Tibial artery (tissue), 4 donors: ENCODE measurements at regions not wholly inside any gene's neighbourhood (a gene's known extent, or its start where the extent isn't known, plus 50 kb on each side); places are given as distances from the start of the nearest gene placed in this dataset.

Source experiments
- DNase-seq, 2 donors: peaks; one replicate each; pipeline ENCODE4 v3.0.0-alpha.2; 2019
- H3K27ac ChIP-seq, 2 donors: fragments of 200-600 bp; sonication (generic) in 1 of 2; 1 replicate in 1 of 2; 2 replicates in 1 of 2; pipeline ENCODE4 v1.5.1; 2018 to 2019; ENCODE audit warnings: mild to moderate bottlenecking in 1 of 2
- H3K27me3 ChIP-seq, 2 donors: fragments of 200-600 bp; sonication (generic) in 1 of 2; one replicate each; pipeline versions ENCODE4 v1.5.1 to v1.6.0; 2016 to 2019
- H3K36me3 ChIP-seq, 3 donors: fragments of 200-600 bp; sonication (generic) in 2 of 3; one replicate each; pipeline ENCODE4 v1.5.1; 2016 to 2019; ENCODE audit warnings: mild to moderate bottlenecking in 2 of 3
- H3K4me1 ChIP-seq, 4 donors: fragments of 200-600 bp; sonication (generic) in 2 of 4; 1 replicate in 3 of 4; 2 replicates in 1 of 4; pipeline ENCODE4 v1.5.1; 2016 to 2019
- H3K4me3 ChIP-seq, 2 donors: fragments of 200-600 bp; sonication (generic) in 1 of 2; 1 replicate in 1 of 2; 2 replicates in 1 of 2; pipeline ENCODE4 v1.5.1; 2018 to 2019; ENCODE audit warnings: mild to moderate bottlenecking in 2 of 2
- H3K9me3 ChIP-seq, 3 donors: fragments of 200-600 bp; sonication (generic) in 1 of 3; one replicate each; pipeline ENCODE4 v1.5.1; 2016 to 2019
- CTCF ChIP-seq, 2 experiments: fragments of 200-600 bp in 1 of 2; fragments of 450-650 bp in 1 of 2; IDR thresholded peaks; one replicate each; pipeline ENCODE4 v1.5.1; 2017 to 2019; ENCODE audit warnings: antibody characterized with exemption in 2 of 2, mild to moderate bottlenecking in 1 of 2, moderate library complexity in 1 of 2
- intact Hi-C: fragments of 100-400 bp; cut with DNase I; formaldehyde crosslinking; loops from one replicate; pipeline ENCODE4 v1.15.0; 2023; ENCODE audit warnings: low total_unique reads

DNA sequence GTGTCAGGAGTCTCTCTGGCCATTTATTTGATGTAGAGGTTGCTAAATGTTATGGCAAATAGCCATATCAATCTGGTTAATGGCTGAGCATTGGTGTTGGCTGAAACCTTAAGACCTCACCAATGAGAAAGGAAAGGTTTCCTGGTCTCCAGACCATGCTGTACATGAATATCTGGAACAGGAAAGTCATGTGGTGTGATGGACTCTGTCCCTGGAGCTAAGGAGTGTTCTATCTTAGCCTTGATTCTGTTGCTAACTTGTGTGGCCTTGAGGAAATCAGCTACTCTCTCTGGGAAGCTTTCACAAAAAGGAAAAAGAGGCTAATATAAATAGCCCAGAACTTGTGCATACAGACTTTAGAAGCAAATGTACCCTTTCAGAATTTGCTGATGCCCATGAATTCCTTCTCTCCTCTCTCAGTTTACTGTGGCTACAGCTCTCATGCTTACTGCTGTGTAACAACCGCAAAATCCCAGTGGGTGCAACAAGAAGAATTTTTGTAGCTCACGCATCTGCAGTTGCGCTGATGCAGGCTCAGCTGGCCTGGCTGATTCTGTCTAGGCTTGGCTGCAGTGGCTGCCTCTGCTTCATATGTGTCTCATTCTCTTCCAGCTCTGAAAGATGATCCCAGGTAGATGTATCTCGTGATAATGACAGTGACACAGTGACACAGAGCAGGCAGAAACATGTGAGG, 287.5 kb downstream of the NPIPA8 start:
- no peak for TF ChIP-seq CTCF (IDR thresholded peaks at IDR 0.05)
- H3K27me3 ChIP-seq = no peaks in the 10 kb centered on the region
- H3K4me3 ChIP-seq = no peak overlapping the region
- H3K27ac ChIP-seq = no peak overlapping the region
- intact Hi-C loops = no loop called here
- no peaks in the 10 kb centered on the region for H3K4me1 ChIP-seq
- no peaks in the 10 kb centered on the region for H3K9me3 ChIP-seq
- no peaks in the 10 kb centered on the region for H3K36me3 ChIP-seq
- no peak for DNase-seq

GRCh38 chr16:18047761-18048160, 288.8 kb downstream of the NPIPA8 start:
- no peaks in the 10 kb centered on the region for H3K9me3 ChIP-seq

GRCh38 chr16:18045356-18045755, 291.2 kb downstream of the NPIPA8 start:
- Histone ChIP-seq H3K9me3 (no peaks in the 10 kb centered on the region), H3K27me3 (no peaks in the 10 kb centered on the region), H3K36me3 (no peaks in the 10 kb centered on the region), H3K4me3 (no peak overlapping the region), H3K4me1 (no peaks in the 10 kb centered on the region), H3K27ac (no peak overlapping the region)
- no peak for DNase-seq
- no peak for TF ChIP-seq CTCF (IDR thresholded peaks at IDR 0.05)
- intact Hi-C loops = no loop called here

More at GRCh38 chr16:18047761-18048160, 288.8 kb downstream of the NPIPA8 start:
- Histone ChIP-seq H3K36me3 (no peaks in the 10 kb centered on the region), H3K27me3 (no peaks in the 10 kb centered on the region), H3K4me1 (no peaks in the 10 kb centered on the region), H3K27ac (no peak overlapping the region), H3K4me3 (no peak overlapping the region)
- no peak for DNase-seq
- no peak for TF ChIP-seq CTCF (IDR thresholded peaks at IDR 0.05)
- intact Hi-C loops = no loop called here

DNA sequence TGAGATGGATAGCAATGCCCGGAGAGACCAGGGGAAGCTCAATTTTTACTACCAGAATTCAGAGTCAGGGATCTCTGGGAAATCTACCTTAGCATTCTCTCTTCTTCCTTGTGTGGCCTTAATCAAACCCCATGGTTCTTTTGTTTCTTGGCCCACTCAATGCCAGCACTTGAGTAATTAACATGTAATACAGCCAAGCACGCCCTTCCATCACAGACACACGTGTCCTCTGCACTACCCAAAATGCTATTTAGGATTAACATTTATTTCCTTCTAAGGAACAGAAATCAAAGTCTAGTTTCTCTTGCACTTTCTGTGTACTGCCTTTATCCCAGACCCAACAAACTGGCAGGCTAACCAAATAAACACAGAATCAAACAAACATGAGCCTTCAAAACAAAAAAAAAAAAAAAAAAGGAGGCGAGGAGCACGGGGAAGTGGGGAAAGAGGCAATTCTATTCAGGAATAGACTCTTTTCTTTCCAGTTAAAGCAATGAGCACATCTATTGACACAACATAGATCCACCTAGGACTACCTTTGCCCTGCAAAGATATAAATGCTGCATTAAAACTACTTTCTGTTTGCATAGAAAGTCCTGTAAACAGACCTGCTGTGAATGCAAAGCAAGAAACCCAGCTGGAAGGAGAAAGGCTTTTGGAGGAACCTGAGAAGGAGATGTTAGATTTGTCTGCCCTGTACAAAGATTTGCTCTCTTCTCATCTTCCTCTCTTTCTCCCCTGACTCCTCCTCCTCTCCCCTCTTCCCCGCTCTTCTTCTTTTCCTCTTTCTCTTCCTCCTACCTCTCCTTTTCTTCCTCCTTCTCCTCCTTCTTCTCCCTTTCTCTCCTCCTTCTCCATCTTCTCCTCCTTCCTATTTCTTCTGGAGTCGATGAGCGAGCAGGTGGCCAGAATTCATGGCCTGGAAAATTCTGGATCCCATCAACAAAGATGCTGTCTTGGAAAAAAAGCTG, 294.4 kb downstream of the NPIPA8 start:
- no peak for DNase-seq
- no peak for TF ChIP-seq CTCF (IDR thresholded peaks at IDR 0.05)
- intact Hi-C loops = no loop called here

DNA sequence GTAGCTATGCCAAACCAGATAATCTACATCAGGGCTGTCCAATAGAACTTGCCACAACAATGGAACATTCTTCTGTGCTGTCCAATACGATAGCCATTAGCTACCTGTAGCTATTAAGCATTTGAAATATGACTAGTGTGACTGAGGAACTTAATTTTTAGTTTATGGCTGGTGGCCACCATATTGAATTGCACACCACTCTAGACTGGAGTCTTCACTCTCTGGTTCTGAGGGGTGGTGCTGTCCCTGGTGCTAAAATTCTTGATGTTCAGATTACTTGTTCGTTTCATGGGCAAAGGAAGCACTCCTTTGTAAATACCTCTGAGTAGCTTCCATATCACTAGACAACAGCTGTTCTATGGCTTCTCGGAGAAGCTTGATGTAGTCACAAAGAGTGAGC, 296.6 kb downstream of the NPIPA8 start:
- Histone ChIP-seq H3K27ac (no peak overlapping the region), H3K4me3 (no peak overlapping the region), H3K4me1 (no peaks in the 10 kb centered on the region), H3K27me3 (no peaks in the 10 kb centered on the region), H3K36me3 (no peaks in the 10 kb centered on the region), H3K9me3 (no peaks in the 10 kb centered on the region)
- no peak for TF ChIP-seq CTCF (IDR thresholded peaks at IDR 0.05)
- intact Hi-C loops = no loop called here
- DNase-seq = no peak

More for the DNA sequence above, 294.4 kb downstream of the NPIPA8 start:
- no peak overlapping the region for H3K27ac ChIP-seq
- H3K4me1 ChIP-seq = no peaks in the 10 kb centered on the region
- no peaks in the 10 kb centered on the region for H3K36me3 ChIP-seq
- H3K4me3 ChIP-seq = no peak overlapping the region
- H3K9me3 ChIP-seq = no peaks in the 10 kb centered on the region
- H3K27me3 ChIP-seq = no peaks in the 10 kb centered on the region
